H9 (cell line): ENCODE measurements at regions not wholly inside any gene's neighbourhood (a gene's known extent, or its start where the extent isn't known, plus 50 kb on each side); places are given as distances from the start of the nearest gene placed in this dataset.

Source experiments
- DNase-seq: peaks from one replicate; pipeline ENCODE4 v3.0.0-alpha.2; 2017
- H2AFZ ChIP-seq: one replicate; pipeline ENCODE4 v1.6.1; 2013; ENCODE audit warnings: mild to moderate bottlenecking, low read length, control low read depth, moderate library complexity
- H2AK5ac ChIP-seq: 2 replicates; pipeline ENCODE4 v1.6.1; 2013; ENCODE audit warnings: low read length, control low read depth, mixed read lengths; ENCODE audit not compliant: insufficient read length
- H2BK120ac ChIP-seq: one replicate; pipeline ENCODE4 v1.6.1; 2013; ENCODE audit warnings: low read depth, mild to moderate bottlenecking, low read length, control low read depth, inconsistent platforms; ENCODE audit not compliant: poor library complexity, severe bottlenecking
- H2BK12ac ChIP-seq: 2 replicates; pipeline ENCODE4 v1.6.1; 2013; ENCODE audit warnings: low read length, control low read depth, mixed read lengths, low read depth; ENCODE audit not compliant: insufficient read length
- H2BK15ac ChIP-seq: 2 replicates; pipeline ENCODE4 v1.6.1; 2013; ENCODE audit warnings: low read depth, low read length, control low read depth
- H2BK20ac ChIP-seq: one replicate; pipeline ENCODE4 v1.6.1; 2013; ENCODE audit warnings: low read depth, mild to moderate bottlenecking, low read length, control low read depth, inconsistent platforms; ENCODE audit not compliant: poor library complexity, severe bottlenecking
- H2BK5ac ChIP-seq: 2 replicates; pipeline ENCODE4 v1.6.1; 2013; ENCODE audit warnings: low read length, control low read depth, mixed read lengths; ENCODE audit not compliant: insufficient read length
- H3K14ac ChIP-seq: 2 replicates; pipeline ENCODE4 v1.6.1; 2013; ENCODE audit warnings: low read length, control low read depth; ENCODE audit not compliant: insufficient read depth
- H3K18ac ChIP-seq: 2 replicates; pipeline ENCODE4 v1.6.1; 2013; ENCODE audit warnings: low read depth, mild to moderate bottlenecking, mixed read lengths, low read length, control low read depth; ENCODE audit not compliant: insufficient read length
- H3K23ac ChIP-seq: 2 replicates; pipeline ENCODE4 v1.6.1; 2013; ENCODE audit warnings: low read length, control low read depth, mixed read lengths, low read depth; ENCODE audit not compliant: insufficient read length
- H3K23me2 ChIP-seq: 2 replicates; pipeline ENCODE4 v1.6.1; 2013; ENCODE audit warnings: low read depth, mild to moderate bottlenecking, mixed read lengths, low read length, control low read depth; ENCODE audit not compliant: insufficient read length, poor library complexity, severe bottlenecking
- H3K27ac ChIP-seq: 2 replicates; pipeline ENCODE4 v1.5.1; 2013; ENCODE audit warnings: low read length, control low read depth, mixed read lengths, low read depth; ENCODE audit not compliant: insufficient read length
- H3K27me3 ChIP-seq: 2 replicates; pipeline ENCODE4 v1.6.1; 2013; ENCODE audit warnings: low read length, control low read depth, inconsistent platforms; ENCODE audit not compliant: insufficient read depth
- H3K4ac ChIP-seq: 2 replicates; pipeline ENCODE4 v1.6.1; 2013; ENCODE audit warnings: low read depth, mild to moderate bottlenecking, control low read depth, inconsistent platforms, low read length, moderate library complexity
- H3K4me1 ChIP-seq: 2 replicates; pipeline ENCODE4 v1.6.1; 2013; ENCODE audit warnings: low read length, control low read depth, inconsistent platforms; ENCODE audit not compliant: insufficient read depth
- H3K4me2 ChIP-seq: 2 replicates; pipeline ENCODE4 v1.6.1; 2013; ENCODE audit warnings: low read length, control low read depth, mixed read lengths; ENCODE audit not compliant: insufficient read length, insufficient read depth
- H3K56ac ChIP-seq: 2 replicates; pipeline ENCODE4 v1.6.1; 2013; ENCODE audit warnings: low read depth, mild to moderate bottlenecking, mixed read lengths, low read length, control low read depth; ENCODE audit not compliant: insufficient read length
- H3K79me1 ChIP-seq: 2 replicates; pipeline ENCODE4 v1.6.1; 2013; ENCODE audit warnings: low read depth, mild to moderate bottlenecking, moderate library complexity, low read length, control low read depth, inconsistent platforms; ENCODE audit not compliant: insufficient read depth, poor library complexity, severe bottlenecking
- H3K79me2 ChIP-seq: 2 replicates; pipeline ENCODE4 v1.6.1; 2013; ENCODE audit warnings: low read length, control low read depth, inconsistent platforms; ENCODE audit not compliant: insufficient read depth
- H3K9ac ChIP-seq: 2 replicates; pipeline ENCODE4 v1.6.1; 2013; ENCODE audit warnings: low read length, control low read depth, mixed read lengths; ENCODE audit not compliant: insufficient read length; ENCODE audit errors: extremely low read depth
- H3K9me3 ChIP-seq: one replicate; pipeline ENCODE4 v1.6.1; 2013; ENCODE audit warnings: low read depth, low read length, inconsistent platforms; ENCODE audit not compliant: control insufficient read depth
- H3T11ph ChIP-seq: one replicate; pipeline ENCODE4 v1.6.1; 2013; ENCODE audit warnings: mild to moderate bottlenecking, low read length, control low read depth, inconsistent platforms
- H4K20me1 ChIP-seq: one replicate; pipeline ENCODE4 v1.6.1; 2013; ENCODE audit not compliant: control insufficient read depth, insufficient read length, insufficient read depth
- H4K5ac ChIP-seq: 2 replicates; pipeline ENCODE4 v1.6.1; 2013; ENCODE audit warnings: low read depth, mild to moderate bottlenecking, mixed read lengths, low read length, control low read depth; ENCODE audit not compliant: insufficient read length
- H4K8ac ChIP-seq: replicated peaks from 2 replicates; pipeline ENCODE4 v1.6.1; 2013; ENCODE audit warnings: low read length, control low read depth, mixed read lengths, low read depth; ENCODE audit not compliant: insufficient read length
- H4K91ac ChIP-seq: 2 replicates; pipeline ENCODE4 v1.6.1; 2013; ENCODE audit warnings: low read depth, mild to moderate bottlenecking, moderate library complexity, mixed read lengths, low read length, control low read depth; ENCODE audit not compliant: insufficient read length
- H3K27ac Mint-ChIP-seq, 3 experiments: 2 replicates in 2 of 3; 3 replicates in 1 of 3; pipeline ENCODE4 v1.8.0; 2020 to 2021; ENCODE audit warnings: mixed read lengths in 3 of 3, mild to moderate bottlenecking in 1 of 3, moderate library complexity in 1 of 3
- H3K27me3 Mint-ChIP-seq: 2 replicates; pipeline ENCODE4 v1.8.0; 2021; ENCODE audit warnings: low read depth, mild to moderate bottlenecking, moderate library complexity, mixed read lengths
- H3K36me3 Mint-ChIP-seq, 3 experiments: 2 replicates in 2 of 3; 3 replicates in 1 of 3; pipeline ENCODE4 v1.8.0; 2020 to 2021; ENCODE audit warnings: low read depth in 3 of 3, mixed read lengths in 3 of 3; ENCODE audit not compliant: insufficient read depth in 1 of 3
- H3K4me1 Mint-ChIP-seq, 2 experiments: 2 replicates each; pipeline ENCODE4 v1.8.0; 2020; ENCODE audit warnings: mixed read lengths in 2 of 2
- H3K4me3 Mint-ChIP-seq, 2 experiments: 2 replicates in 1 of 2; 3 replicates in 1 of 2; pipeline ENCODE4 v1.8.0; 2020 to 2021; ENCODE audit warnings: mild to moderate bottlenecking in 2 of 2, mixed read lengths in 2 of 2, moderate library complexity in 1 of 2
- H3K9me3 Mint-ChIP-seq, 2 experiments: 2 replicates in 1 of 2; 3 replicates in 1 of 2; pipeline ENCODE4 v1.8.0; 2020; ENCODE audit warnings: mild to moderate bottlenecking in 2 of 2, mixed read lengths in 2 of 2, moderate library complexity in 1 of 2
- WGBS: extraction: QIAGEN DNeasy Blood & Tissue Kit; methylation state at CpG from one replicate; pipeline ENCODE4 v1.1.7; 2013; ENCODE audit warnings: missing lambda C conversion rate, low lambda C conversion rate, mixed read lengths; ENCODE audit not compliant: insufficient read length; ENCODE audit errors: extremely low coverage; 5-methylcytosine and 5-hydroxymethylcytosine counted together
- TF ChIP-seq, protein P1 (sequence below): fragments of 200-600 bp; sonication (generic); conservative IDR thresholded peaks from 3 replicates; pipeline ENCODE4 v1.8.0; 2021; ENCODE audit warnings: antibody characterized with exemption, mild to moderate bottlenecking

DNA sequence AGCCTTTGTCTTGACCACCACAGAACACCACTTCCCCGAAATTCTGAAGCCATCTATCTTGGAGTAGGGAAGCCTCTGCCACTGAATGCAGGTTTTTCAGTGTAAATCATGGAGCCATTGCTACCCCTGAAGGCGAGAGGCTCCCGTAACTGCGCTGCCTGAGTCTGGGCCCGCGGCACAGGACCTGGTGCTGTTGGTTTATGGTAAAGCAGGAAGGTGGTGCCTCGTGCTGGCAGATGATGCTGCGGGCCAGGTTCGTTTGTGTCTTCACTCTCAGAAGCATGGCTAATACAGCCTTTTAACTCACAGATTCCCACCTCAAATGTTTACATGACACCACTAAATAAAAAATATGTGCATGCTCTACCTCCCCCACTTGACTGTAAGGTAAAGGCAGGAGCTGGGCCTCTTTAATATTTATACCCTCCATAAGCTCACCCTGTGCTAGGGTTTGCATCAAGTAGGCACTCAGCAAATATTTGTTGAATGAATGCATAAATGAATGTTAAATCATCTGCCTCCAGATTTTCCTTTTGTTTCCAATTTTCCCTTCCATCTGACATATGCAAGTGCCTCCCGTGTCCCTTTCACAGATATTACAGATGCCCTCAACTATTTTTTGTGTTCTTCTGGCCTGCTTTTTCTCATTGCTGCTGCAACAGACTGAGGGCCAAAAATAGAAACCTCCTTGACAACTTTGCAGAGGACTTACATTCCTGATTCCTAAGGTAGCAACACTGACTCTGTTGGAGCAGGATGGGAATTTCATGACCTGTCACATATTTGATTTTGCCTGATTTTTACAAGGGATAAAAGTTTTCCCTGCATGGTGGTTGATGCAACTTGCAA lies 83.5 kb upstream of the CPO start:
- no peaks in the 10 kb centered on the region for H3K23me2 ChIP-seq
- no peaks in the 10 kb centered on the region for H3K27me3 ChIP-seq
- H4K91ac ChIP-seq, result no peak overlapping the region
- no peak overlapping the region for H2BK5ac ChIP-seq
- no peak overlapping the region for H2BK20ac ChIP-seq
- peaks cover 2% of the 10 kb centered on the region; the same call in 1 of the 2 replicates for H3K4me1 ChIP-seq
- H2BK120ac ChIP-seq, result no peak overlapping the region
- no peak overlapping the region for H3K9ac ChIP-seq
- H2BK15ac ChIP-seq, result no peak overlapping the region
- no peak for DNase-seq
- H3K4ac ChIP-seq, result no peak overlapping the region
- H2BK12ac ChIP-seq, result no peak overlapping the region
- H3K4me1 Mint-ChIP-seq, result peaks cover 13 to 20% of the 10 kb centered on the region in 2 experiments
- no peak overlapping the region for H3K18ac ChIP-seq
- no peaks in the 10 kb centered on the region for H3K9me3 ChIP-seq
- H3K27me3 Mint-ChIP-seq, result no peaks in the 10 kb centered on the region
- H3K4me3 Mint-ChIP-seq, result no peak overlapping the region
- H4K5ac ChIP-seq, result no peak overlapping the region
- peaks cover 0 to 2% of the 10 kb centered on the region in 2 experiments; a peak in 1 of 5 replicates for H3K9me3 Mint-ChIP-seq
- no peak overlapping the region for H3K4me2 ChIP-seq
- no peak overlapping the region for H3K27ac Mint-ChIP-seq
- no peak overlapping the region for H3K27ac ChIP-seq
- H3K14ac ChIP-seq, result peak overlapping the region; percentile 66; the same call in 1 of the 2 replicates
- H3K23ac ChIP-seq, result no peak overlapping the region
- H2AFZ ChIP-seq, result no peak overlapping the region
- H4K20me1 ChIP-seq, result no peaks in the 10 kb centered on the region
- no peak overlapping the region for H2AK5ac ChIP-seq
- H4K8ac ChIP-seq, result no peak overlapping the region
- TF ChIP-seq, protein P1, sequence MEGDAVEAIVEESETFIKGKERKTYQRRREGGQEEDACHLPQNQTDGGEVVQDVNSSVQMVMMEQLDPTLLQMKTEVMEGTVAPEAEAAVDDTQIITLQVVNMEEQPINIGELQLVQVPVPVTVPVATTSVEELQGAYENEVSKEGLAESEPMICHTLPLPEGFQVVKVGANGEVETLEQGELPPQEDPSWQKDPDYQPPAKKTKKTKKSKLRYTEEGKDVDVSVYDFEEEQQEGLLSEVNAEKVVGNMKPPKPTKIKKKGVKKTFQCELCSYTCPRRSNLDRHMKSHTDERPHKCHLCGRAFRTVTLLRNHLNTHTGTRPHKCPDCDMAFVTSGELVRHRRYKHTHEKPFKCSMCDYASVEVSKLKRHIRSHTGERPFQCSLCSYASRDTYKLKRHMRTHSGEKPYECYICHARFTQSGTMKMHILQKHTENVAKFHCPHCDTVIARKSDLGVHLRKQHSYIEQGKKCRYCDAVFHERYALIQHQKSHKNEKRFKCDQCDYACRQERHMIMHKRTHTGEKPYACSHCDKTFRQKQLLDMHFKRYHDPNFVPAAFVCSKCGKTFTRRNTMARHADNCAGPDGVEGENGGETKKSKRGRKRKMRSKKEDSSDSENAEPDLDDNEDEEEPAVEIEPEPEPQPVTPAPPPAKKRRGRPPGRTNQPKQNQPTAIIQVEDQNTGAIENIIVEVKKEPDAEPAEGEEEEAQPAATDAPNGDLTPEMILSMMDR, result no peak
- H3K79me2 ChIP-seq, result no peaks in the 10 kb centered on the region
- H3K36me3 Mint-ChIP-seq, result no peaks in the 10 kb centered on the region
- H3K79me1 ChIP-seq, result no peaks in the 10 kb centered on the region
- WGBS, result no CpG with 5 or more reads among the region's 10 CpGs
- H3T11ph ChIP-seq, result no peak overlapping the region
- H3K56ac ChIP-seq, result no peak overlapping the region
